Stomach (tissue), 8 donors: ENCODE measurements at regions not wholly inside any gene's neighbourhood (a gene's known extent, or its start where the extent isn't known, plus 50 kb on each side); places are given as distances from the start of the nearest gene placed in this dataset.

ENCODE experiments used
- DNase-seq, 2 donors: peaks; one replicate each; pipeline versions ENCODE4 v3.0.0 to v3.0.0-alpha.2; 2013 to 2019
- H3K27ac ChIP-seq, 5 donors: fragments of 200-600 bp in 4 of 5; sonication (generic) in 4 of 5; one replicate each; pipeline ENCODE4 v1.5.1; 2013 to 2019; ENCODE audit warnings: mild to moderate bottlenecking in 1 of 5, moderate library complexity in 1 of 5
- H3K27me3 ChIP-seq, 3 donors: fragments of 200-600 bp; sonication (generic); one replicate each; pipeline ENCODE4 v1.5.1; 2017 to 2019; ENCODE audit warnings: mixed run types in 1 of 3
- H3K36me3 ChIP-seq, 4 donors: fragments of 200-600 bp; sonication (generic); 1 replicate in 3 of 4; 2 replicates in 1 of 4; pipeline ENCODE4 v1.5.1; 2016 to 2019
- H3K4me1 ChIP-seq, 4 donors: fragments of 200-600 bp; sonication (generic); one replicate each; pipeline ENCODE4 v1.5.1; 2016 to 2019
- H3K4me3 ChIP-seq, 4 donors: fragments of 200-600 bp; sonication (generic) in 3 of 4; one replicate each; pipeline ENCODE4 v1.5.1; 2016 to 2019; ENCODE audit warnings: mild to moderate bottlenecking in 1 of 4
- H3K9me3 ChIP-seq, 4 donors: fragments of 200-600 bp; sonication (generic); one replicate each; pipeline ENCODE4 v1.5.1; 2016 to 2019
- EP300 ChIP-seq: sonication (generic); formaldehyde crosslinking; IDR thresholded peaks from one replicate; pipeline ENCODE4 v1.6.1; 2017; ENCODE audit warnings: antibody characterized with exemption
- POLR2A ChIP-seq, 4 donors: fragments of 450-650 bp; IDR thresholded peaks; one replicate each; pipeline ENCODE4 v1.6.1; 2016; ENCODE audit warnings: antibody characterized with exemption in 4 of 4, control low read depth in 2 of 4, mild to moderate bottlenecking in 1 of 4, moderate library complexity in 1 of 4
- POLR2AphosphoS5 ChIP-seq, 3 donors: sonication (generic); formaldehyde crosslinking; IDR thresholded peaks; one replicate each; pipeline ENCODE4 v1.6.1; 2016; ENCODE audit warnings: antibody characterized with exemption in 3 of 3
- WGBS, 5 donors: extraction: QIAGEN DNeasy Blood & Tissue Kit in 3 of 5; methylation state at CpG; one replicate each; pipeline versions ENCODE4 v1.1.5 to v1.1.7; 2013 to 2018; 5-methylcytosine and 5-hydroxymethylcytosine counted together
- intact Hi-C: fragments of 100-400 bp; cut with DNase I; formaldehyde crosslinking; loops from one replicate; pipeline ENCODE4 v1.15.1; 2023; ENCODE audit warnings: low total_unique reads
- TF ChIP-seq, protein P1 (sequence below), 7 experiments: fragments of 450-650 bp in 4 of 7; fragments of 200-600 bp in 3 of 7; sonication (generic) in 3 of 7; IDR thresholded peaks; one replicate each; pipeline ENCODE4 v1.5.1; 2016 to 2019; ENCODE audit warnings: antibody characterized with exemption in 7 of 7, control low read depth in 2 of 7, mild to moderate bottlenecking in 1 of 7
- donor health status: healthy with polysubstance abuse.
- donor health status: Bipolar disorder and iron deficiency.
- donor health status: healthy.

DNA sequence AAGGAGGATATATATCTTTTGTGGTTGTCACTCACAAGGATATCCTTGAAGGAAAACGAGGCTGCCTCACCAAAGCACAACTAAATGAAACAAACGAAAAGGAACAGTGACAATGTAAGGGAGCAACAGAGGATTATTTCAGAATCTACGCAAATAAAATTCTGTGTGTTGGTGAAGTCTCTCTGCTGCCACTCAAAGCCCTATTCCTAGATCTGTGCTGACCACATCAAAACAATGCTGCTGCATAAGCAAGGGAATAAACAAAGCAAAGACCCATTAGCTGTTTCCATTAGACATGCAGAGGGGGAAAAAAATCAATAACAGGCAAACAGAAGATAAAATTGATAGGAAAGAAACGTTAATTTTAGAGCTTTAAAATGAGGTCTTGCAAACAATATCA lies 204.4 kb downstream of the MZT1 start:
- Histone ChIP-seq H3K36me3 (no peaks in the 10 kb centered on the region), H3K27me3 (no peaks in the 10 kb centered on the region), H3K9me3 (no peaks in the 10 kb centered on the region), H3K27ac (no peak overlapping the region), H3K4me1 (peaks cover 0 to 13% (median 5%) of the 10 kb centered on the region in 4 donors), H3K4me3 (no peak overlapping the region)
- WGBS, 5 donors: 47 to 64% (median 51%) methylated on average over 4 of the region's 4 CpGs
- no peak for DNase-seq
- intact Hi-C loops: no loop called here
- TF ChIP-seq EP300 (no peak), POLR2AphosphoS5 (IDR thresholded peaks at IDR 0.05) (no peak), POLR2A (IDR thresholded peaks at IDR 0.05) (no peak)
- TF ChIP-seq, protein P1, sequence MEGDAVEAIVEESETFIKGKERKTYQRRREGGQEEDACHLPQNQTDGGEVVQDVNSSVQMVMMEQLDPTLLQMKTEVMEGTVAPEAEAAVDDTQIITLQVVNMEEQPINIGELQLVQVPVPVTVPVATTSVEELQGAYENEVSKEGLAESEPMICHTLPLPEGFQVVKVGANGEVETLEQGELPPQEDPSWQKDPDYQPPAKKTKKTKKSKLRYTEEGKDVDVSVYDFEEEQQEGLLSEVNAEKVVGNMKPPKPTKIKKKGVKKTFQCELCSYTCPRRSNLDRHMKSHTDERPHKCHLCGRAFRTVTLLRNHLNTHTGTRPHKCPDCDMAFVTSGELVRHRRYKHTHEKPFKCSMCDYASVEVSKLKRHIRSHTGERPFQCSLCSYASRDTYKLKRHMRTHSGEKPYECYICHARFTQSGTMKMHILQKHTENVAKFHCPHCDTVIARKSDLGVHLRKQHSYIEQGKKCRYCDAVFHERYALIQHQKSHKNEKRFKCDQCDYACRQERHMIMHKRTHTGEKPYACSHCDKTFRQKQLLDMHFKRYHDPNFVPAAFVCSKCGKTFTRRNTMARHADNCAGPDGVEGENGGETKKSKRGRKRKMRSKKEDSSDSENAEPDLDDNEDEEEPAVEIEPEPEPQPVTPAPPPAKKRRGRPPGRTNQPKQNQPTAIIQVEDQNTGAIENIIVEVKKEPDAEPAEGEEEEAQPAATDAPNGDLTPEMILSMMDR (IDR thresholded peaks at IDR 0.05): no peak

DNA sequence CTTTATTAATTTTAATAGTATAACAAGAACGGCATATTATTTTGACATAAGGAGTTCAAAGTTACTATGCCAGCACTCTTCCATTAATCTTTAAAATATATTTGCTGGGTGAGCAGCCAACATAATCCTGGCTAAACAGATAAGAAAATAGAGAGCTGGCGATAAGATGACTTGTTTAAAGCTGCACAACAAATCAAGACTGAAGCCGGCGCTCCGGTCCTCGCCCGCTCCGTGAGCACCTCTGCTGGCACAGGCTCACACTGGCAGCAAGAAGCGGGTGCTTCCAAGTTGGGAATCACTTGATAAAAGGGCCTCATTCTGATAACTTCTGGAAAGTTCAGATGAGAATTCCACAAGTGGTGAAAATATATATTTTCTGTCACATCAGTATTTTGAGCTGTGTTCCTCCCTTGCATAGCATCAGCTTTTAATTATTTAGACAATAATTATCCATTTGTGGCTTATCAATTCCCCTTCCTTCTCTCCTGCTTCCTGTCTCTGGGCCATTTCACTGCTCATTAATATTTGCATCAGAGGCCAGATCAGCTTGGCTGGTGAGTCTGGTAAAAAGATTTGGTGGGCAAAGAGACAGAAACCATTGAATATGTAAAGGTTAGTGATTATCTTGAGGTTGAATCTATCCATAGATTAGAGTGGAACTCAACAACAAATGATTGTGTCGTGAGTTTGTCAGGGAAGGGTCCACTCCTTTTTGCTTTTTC lies 205.3 kb downstream of the MZT1 start:
- no peaks in the 10 kb centered on the region for H3K36me3 ChIP-seq
- no peak for TF ChIP-seq POLR2AphosphoS5 (IDR thresholded peaks at IDR 0.05)
- TF ChIP-seq EP300: no peak
- TF ChIP-seq, protein P1 (IDR thresholded peaks at IDR 0.05): no peak
- TF ChIP-seq POLR2A (IDR thresholded peaks at IDR 0.05): no peak
- intact Hi-C loops: no loop called here
- H3K27me3 ChIP-seq: no peaks in the 10 kb centered on the region
- H3K9me3 ChIP-seq: no peaks in the 10 kb centered on the region
- 33 to 56% (median 38%) methylated on average over 10 of the region's 10 CpGs for WGBS, 5 donors
- H3K4me3 ChIP-seq: no peak overlapping the region
- H3K27ac ChIP-seq: no peak overlapping the region
- peaks cover 0 to 13% (median 5%) of the 10 kb centered on the region in 4 donors for H3K4me1 ChIP-seq
- peak; percentile 39 to 42 for DNase-seq

DNA sequence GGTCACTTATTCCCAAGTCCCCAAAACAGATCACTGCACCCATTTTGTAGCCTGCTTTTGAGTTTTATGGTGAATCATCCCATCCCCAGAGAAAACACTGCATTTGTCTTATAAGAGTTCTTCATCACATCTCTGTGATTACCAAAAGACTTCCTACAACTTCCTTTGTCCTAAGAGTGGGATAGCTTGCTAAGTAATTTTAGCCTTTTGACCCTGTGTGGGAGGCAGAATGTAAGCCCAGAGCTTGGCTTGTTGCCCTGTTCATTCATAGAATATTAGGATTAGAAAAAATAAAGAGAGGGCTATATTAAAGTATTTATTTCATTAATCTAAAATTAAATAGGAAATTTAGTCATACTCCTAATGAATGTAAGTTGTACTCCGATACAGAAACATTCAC lies 213.3 kb downstream of the MZT1 start:
- Histone ChIP-seq H3K27me3 (no peaks in the 10 kb centered on the region), H3K9me3 (no peaks in the 10 kb centered on the region), H3K4me1 (no peaks in the 10 kb centered on the region), H3K4me3 (no peak overlapping the region), H3K36me3 (no peaks in the 10 kb centered on the region), H3K27ac (no peak overlapping the region)
- DNase-seq: peak in 1 of 2 donors; percentile 36
- intact Hi-C loops: no loop called here
- 0% methylated on average over 1 of the region's 1 CpG for WGBS, 5 donors
- TF ChIP-seq POLR2AphosphoS5 (IDR thresholded peaks at IDR 0.05): no peak
- no peak for TF ChIP-seq EP300
- TF ChIP-seq, protein P1 (IDR thresholded peaks at IDR 0.05): no peak
- no peak for TF ChIP-seq POLR2A (IDR thresholded peaks at IDR 0.05)

DNA sequence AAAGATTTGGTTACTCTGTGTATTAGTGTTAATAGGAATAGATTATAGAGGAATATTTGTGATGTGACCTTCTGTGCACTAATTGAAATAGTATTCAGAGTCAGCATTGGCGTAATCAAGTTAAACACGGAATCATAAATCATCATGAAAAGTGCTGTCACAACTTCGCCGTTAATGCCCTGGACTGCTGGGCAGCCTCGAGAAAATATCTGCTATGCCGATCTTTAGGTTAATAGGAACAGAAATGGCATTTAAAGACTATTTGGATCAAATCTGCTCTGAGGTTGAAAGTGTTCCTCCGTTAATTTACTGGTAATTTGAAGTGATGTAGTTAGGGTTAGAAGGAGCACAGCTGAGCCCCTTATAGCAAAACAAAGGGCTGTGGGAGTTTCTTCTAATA lies 219.0 kb downstream of the MZT1 start:
- 57 to 74% (median 71%) methylated on average over 7 of the region's 7 CpGs for WGBS, 5 donors
- intact Hi-C loops: no loop called here
- no peaks in the 10 kb centered on the region for H3K4me1 ChIP-seq
- TF ChIP-seq POLR2AphosphoS5 (IDR thresholded peaks at IDR 0.05): no peak
- TF ChIP-seq EP300: no peak
- no peak for TF ChIP-seq POLR2A (IDR thresholded peaks at IDR 0.05)
- TF ChIP-seq, protein P1 (IDR thresholded peaks at IDR 0.05): no peak
- no peaks in the 10 kb centered on the region for H3K36me3 ChIP-seq
- H3K27ac ChIP-seq: no peak overlapping the region
- no peaks in the 10 kb centered on the region for H3K9me3 ChIP-seq
- no peaks in the 10 kb centered on the region for H3K27me3 ChIP-seq
- no peak overlapping the region for H3K4me3 ChIP-seq
- DNase-seq: no peak
